ENCODE measurements at regions not wholly inside any gene's neighbourhood (a gene's known extent, or its start where the extent isn't known, plus 50 kb on each side); places are given as distances from the start of the nearest gene placed in this dataset.

DNA sequence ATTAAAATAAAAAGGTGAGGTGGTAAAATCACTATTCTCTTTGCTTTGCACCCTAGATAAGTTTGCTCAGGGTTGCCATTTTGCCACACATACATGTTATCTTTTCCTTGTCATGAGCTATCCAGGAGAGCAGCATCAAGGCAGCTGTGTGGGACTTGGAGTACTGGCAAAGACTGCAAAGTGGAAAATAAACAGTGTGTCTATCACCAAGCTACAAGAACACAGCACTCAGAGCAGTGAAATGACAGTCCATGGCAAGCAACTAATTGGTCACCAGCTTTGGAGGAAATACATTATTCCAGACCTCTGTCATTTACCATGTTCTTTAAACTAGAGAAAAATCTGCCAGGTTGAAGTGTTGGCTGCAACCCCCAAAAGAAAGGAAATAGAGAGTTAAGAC is 687.8 kb upstream of the FANCL start (continued):
- TF ChIP-seq CHD7 (IDR thresholded peaks at IDR 0.05; ENCODE audit: insufficient replicate concordance, low read length): no peak
- no peak for TF ChIP-seq E2F6 (IDR thresholded peaks at IDR 0.05)
- no peak for TF ChIP-seq EZH2 (IDR thresholded peaks at IDR 0.05; ENCODE audit: low read depth, low read length, severe bottlenecking)
- TF ChIP-seq SRF (IDR thresholded peaks at IDR 0.05; ENCODE audit: low read depth, low read length): no peak
